ENCODE measurements at regions not wholly inside any gene's neighbourhood (a gene's known extent, or its start where the extent isn't known, plus 50 kb on each side); places are given as distances from the start of the nearest gene placed in this dataset.

DNA sequence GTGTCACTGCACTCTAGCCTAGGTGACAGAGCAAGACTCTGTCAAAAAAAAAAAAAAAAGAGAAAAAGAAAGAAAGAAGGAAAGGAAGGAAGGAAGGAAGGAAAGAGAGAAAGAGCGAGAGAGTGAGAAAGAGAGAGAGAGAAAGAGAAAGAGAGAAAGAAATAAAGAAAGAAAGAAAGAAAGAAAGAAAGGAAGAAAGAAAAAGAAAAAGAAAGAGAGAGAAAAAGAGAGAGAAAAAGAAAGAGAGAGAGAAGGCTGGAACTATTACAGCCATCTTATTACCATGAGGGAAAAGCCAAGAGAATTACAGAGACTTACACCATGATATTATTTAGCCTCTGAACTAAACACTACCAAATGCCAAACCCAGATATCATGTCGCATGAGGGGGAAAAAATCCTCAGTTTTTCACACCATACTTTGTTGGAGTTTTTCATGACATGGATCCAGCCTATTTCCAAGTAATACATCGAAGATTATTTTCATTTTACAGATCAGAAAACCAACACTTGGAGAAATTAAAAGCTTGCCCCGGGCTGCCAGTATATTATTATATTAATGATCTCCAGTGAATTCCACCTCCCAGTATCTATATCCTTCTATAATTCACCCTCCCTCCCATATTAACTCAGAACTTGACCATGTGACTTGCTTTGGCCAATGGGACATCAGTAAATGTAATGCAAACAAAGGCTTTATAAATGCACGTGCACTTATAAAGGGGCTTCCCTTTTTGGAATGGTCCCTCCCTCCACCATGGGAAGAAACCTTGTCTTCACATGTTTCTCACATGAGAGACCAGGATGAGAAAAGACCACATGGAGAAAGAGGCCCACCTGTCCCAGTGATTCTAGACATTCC, 148.6 kb downstream of the MIS18A start:
- no peak overlapping the region for H3K4me3 Mint-ChIP-seq (ENCODE audit: unreplicated experiment)
- H3K27me3 Mint-ChIP-seq (ENCODE audit: insufficient read depth, unreplicated experiment), result peaks cover 4% of the 10 kb centered on the region
- Histone ChIP-seq H3K27me3 (replicated peaks; ENCODE audit: control insufficient read depth, insufficient read depth, low read length) (no peaks in the 10 kb centered on the region), H3K4me1 (no peaks in the 10 kb centered on the region), H3K36me3 (ENCODE audit: control insufficient read depth, insufficient read depth, low read length) (no peaks in the 10 kb centered on the region), H3K4me3 (ENCODE audit: low read depth, low read length) (no peak overlapping the region), H3K9me3 (no peaks in the 10 kb centered on the region)
- peaks cover 7% of the 10 kb centered on the region for H3K4me1 Mint-ChIP-seq (ENCODE audit: low read depth, unreplicated experiment)
- ChIA-PET CTCF (no interaction called here), POLR2A (no interaction called here)
- H3K36me3 Mint-ChIP-seq (ENCODE audit: insufficient read depth, unreplicated experiment), result no peaks in the 10 kb centered on the region
- intact Hi-C loops (cut with micrococcal nuclease; ENCODE audit: unreplicated experiment), result no loop called here
- DNase-seq, result no peak
- BruUV-seq (replicated peaks), result no TSS peak
- no peak overlapping the region for H3K27ac Mint-ChIP-seq (ENCODE audit: unreplicated experiment)
- TF ChIP-seq, protein P1, sequence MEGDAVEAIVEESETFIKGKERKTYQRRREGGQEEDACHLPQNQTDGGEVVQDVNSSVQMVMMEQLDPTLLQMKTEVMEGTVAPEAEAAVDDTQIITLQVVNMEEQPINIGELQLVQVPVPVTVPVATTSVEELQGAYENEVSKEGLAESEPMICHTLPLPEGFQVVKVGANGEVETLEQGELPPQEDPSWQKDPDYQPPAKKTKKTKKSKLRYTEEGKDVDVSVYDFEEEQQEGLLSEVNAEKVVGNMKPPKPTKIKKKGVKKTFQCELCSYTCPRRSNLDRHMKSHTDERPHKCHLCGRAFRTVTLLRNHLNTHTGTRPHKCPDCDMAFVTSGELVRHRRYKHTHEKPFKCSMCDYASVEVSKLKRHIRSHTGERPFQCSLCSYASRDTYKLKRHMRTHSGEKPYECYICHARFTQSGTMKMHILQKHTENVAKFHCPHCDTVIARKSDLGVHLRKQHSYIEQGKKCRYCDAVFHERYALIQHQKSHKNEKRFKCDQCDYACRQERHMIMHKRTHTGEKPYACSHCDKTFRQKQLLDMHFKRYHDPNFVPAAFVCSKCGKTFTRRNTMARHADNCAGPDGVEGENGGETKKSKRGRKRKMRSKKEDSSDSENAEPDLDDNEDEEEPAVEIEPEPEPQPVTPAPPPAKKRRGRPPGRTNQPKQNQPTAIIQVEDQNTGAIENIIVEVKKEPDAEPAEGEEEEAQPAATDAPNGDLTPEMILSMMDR (IDR thresholded peaks at IDR 0.05; ENCODE audit: insufficient read depth in 1 of 2, low read depth in 1 of 2, low read length in 1 of 2, severe bottlenecking in 1 of 2, unreplicated experiment in 1 of 2), result no peak
- H3K9me3 Mint-ChIP-seq (ENCODE audit: unreplicated experiment), result peaks cover 11% of the 10 kb centered on the region

DNA sequence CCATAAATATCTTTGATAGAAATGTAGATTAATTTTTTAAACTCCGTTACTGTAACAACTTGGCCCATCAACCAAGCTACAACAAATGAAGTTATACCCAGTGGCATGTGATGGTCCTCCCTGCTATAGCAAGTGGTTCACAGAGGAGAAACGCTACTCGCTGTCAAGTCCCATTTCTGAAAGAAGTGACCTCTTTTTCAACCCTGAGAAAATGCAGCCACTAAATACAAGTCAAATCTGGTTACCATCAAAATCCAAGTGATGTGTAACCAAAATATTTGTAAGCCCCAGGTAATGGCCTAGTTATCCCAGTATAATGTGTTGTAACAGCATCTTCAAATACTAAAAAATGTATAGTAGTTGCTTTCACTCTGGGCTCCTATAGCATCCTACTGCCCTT, 151.8 kb downstream of the MIS18A start:
- H3K27ac Mint-ChIP-seq (ENCODE audit: unreplicated experiment), result no peak overlapping the region
- H3K9me3 Mint-ChIP-seq (ENCODE audit: unreplicated experiment), result peaks cover 20% of the 10 kb centered on the region
- TF ChIP-seq, protein P1 (IDR thresholded peaks at IDR 0.05; ENCODE audit: insufficient read depth in 1 of 2, low read depth in 1 of 2, low read length in 1 of 2, severe bottlenecking in 1 of 2, unreplicated experiment in 1 of 2), result no peak
- POLR2A ChIA-PET, result no interaction called here
- H3K36me3 Mint-ChIP-seq (ENCODE audit: insufficient read depth, unreplicated experiment), result no peaks in the 10 kb centered on the region
- Histone ChIP-seq H3K27me3 (replicated peaks; ENCODE audit: control insufficient read depth, insufficient read depth, low read length) (no peaks in the 10 kb centered on the region), H3K9me3 (no peaks in the 10 kb centered on the region), H3K36me3 (ENCODE audit: control insufficient read depth, insufficient read depth, low read length) (no peaks in the 10 kb centered on the region), H3K4me3 (ENCODE audit: low read depth, low read length) (no peak overlapping the region), H3K4me1 (no peaks in the 10 kb centered on the region)
- CTCF ChIA-PET, result no interaction called here
- no peak for DNase-seq
- intact Hi-C loops (cut with micrococcal nuclease; ENCODE audit: unreplicated experiment), result no loop called here
- no peak overlapping the region for H3K4me3 Mint-ChIP-seq (ENCODE audit: unreplicated experiment)
- peaks cover 4% of the 10 kb centered on the region for H3K4me1 Mint-ChIP-seq (ENCODE audit: low read depth, unreplicated experiment)
- H3K27me3 Mint-ChIP-seq (ENCODE audit: insufficient read depth, unreplicated experiment), result no peaks in the 10 kb centered on the region
- no TSS peak for BruUV-seq (replicated peaks)

DNA sequence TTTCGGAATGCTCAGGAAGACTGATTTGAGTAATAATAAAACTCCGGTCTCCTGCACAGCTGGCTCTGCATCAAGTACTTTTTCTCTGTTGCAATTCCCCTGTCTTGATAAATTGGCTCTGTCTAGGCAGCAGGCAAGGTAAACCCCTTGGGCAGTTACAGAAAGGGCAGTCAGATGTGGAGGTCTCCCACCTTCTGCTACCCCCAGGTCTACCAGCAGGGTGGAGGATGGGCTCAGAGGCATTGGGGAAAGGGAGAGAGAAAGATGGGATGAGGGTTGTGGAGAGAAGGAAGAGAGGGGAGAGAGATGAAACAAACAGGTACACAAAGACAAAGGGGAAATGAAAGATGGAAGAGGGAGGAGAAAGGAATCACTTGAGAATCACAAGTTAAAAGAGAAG, 156.8 kb downstream of the MIS18A start:
- Mint-ChIP-seq H3K36me3 (ENCODE audit: insufficient read depth, unreplicated experiment) (no peaks in the 10 kb centered on the region), H3K4me1 (ENCODE audit: low read depth, unreplicated experiment) (no peaks in the 10 kb centered on the region), H3K9me3 (ENCODE audit: unreplicated experiment) (peaks cover 16% of the 10 kb centered on the region), H3K4me3 (ENCODE audit: unreplicated experiment) (no peak overlapping the region), H3K27me3 (ENCODE audit: insufficient read depth, unreplicated experiment) (peaks cover 4% of the 10 kb centered on the region), H3K27ac (ENCODE audit: unreplicated experiment) (no peak overlapping the region)
- ChIA-PET CTCF (no interaction called here), POLR2A (no interaction called here)
- BruUV-seq (replicated peaks), result no TSS peak
- no peaks in the 10 kb centered on the region for H3K9me3 ChIP-seq
- intact Hi-C loops (cut with micrococcal nuclease; ENCODE audit: unreplicated experiment), result no loop called here
- TF ChIP-seq, protein P1 (IDR thresholded peaks at IDR 0.05; ENCODE audit: insufficient read depth in 1 of 2, low read depth in 1 of 2, low read length in 1 of 2, severe bottlenecking in 1 of 2, unreplicated experiment in 1 of 2), result no peak
- no peaks in the 10 kb centered on the region for H3K4me1 ChIP-seq
- H3K4me3 ChIP-seq (ENCODE audit: low read depth, low read length), result no peak overlapping the region
- no peaks in the 10 kb centered on the region for H3K36me3 ChIP-seq (ENCODE audit: control insufficient read depth, insufficient read depth, low read length)
- no peaks in the 10 kb centered on the region for H3K27me3 ChIP-seq (replicated peaks; ENCODE audit: control insufficient read depth, insufficient read depth, low read length)
- DNase-seq, result no peak
